ENCODE measurements at regions not wholly inside any gene's neighbourhood (a gene's known extent, or its start where the extent isn't known, plus 50 kb on each side); places are given as distances from the start of the nearest gene placed in this dataset.

- no peak for TF ChIP-seq SKIL (IDR thresholded peaks at IDR 0.05; ENCODE audit: low read depth, poor library complexity, severe bottlenecking)
- TF ChIP-seq CTCF (IDR thresholded peaks at IDR 0.05 in 2 of 3, conservative IDR thresholded peaks at IDR 0.05 in 1 of 3; ENCODE audit: control insufficient read depth in 2 of 3, extremely low read depth in 1 of 3, insufficient read depth in 1 of 3, low read depth in 3 of 3, low read length in 3 of 3) = no peak
- TF ChIP-seq SP1 (IDR thresholded peaks at IDR 0.05; ENCODE audit: low read depth, low read length) = no peak
- TF ChIP-seq USF2 (IDR thresholded peaks at IDR 0.05; ENCODE audit: borderline replicate concordance, low read depth, low read length) = no peak
- TF ChIP-seq MXI1 (IDR thresholded peaks at IDR 0.05; ENCODE audit: low read depth, low read length) = no peak
- no peak for TF ChIP-seq POLR2AphosphoS5 (IDR thresholded peaks at IDR 0.05; ENCODE audit: low read length)
- no peak for TF ChIP-seq POLR2AphosphoS2 (IDR thresholded peaks at IDR 0.05; ENCODE audit: low read depth, low read length)
Measured at GRCh38 chr4:81838586-81838985, 366.9 kb upstream of the RASGEF1B start.

Measured in GM12878 (cell line).